Panc1 (cell line): ENCODE measurements at regions not wholly inside any gene's neighbourhood (a gene's known extent, or its start where the extent isn't known, plus 50 kb on each side); places are given as distances from the start of the nearest gene placed in this dataset.
"Not testable (repeated sequence)": the region's sequence is repeated elsewhere in the genome, so short reads cannot be mapped to it uniquely, and the experiment has no call there.

Experiments
- ATAC-seq: fragments of 200-7000 bp; cut with Tn5 transposase; 2 replicates; pipeline ENCODE4 v1.9.1; 2020; ENCODE audit warnings: mild to moderate bottlenecking, moderate library complexity
- BruUV-seq: library from RNA; stranded (reverse); fragments of 400-500 nt; replicated peaks from 2 replicates; lab custom pipeline; 2021; lab: Mats Ljungman, UMichigan
- CTCF ChIA-PET: fragments of 300-600 bp; sonication (Branson Sonifier 250); formaldehyde crosslinking; loops from one replicate; lab custom pipeline; 2022; ENCODE audit warnings: antibody characterized with exemption; lab: Charles Lee
- POLR2A ChIA-PET: fragments of 300-600 bp; sonication (Branson Sonifier 250); formaldehyde crosslinking; loops from one replicate; lab custom pipeline; 2022; ENCODE audit warnings: antibody characterized with exemption; lab: Charles Lee
- DNase-seq: peaks from one replicate; pipeline ENCODE4 v3.0.0-alpha.2; 2010; ENCODE audit warnings: low read depth, low spot score
- H3K27ac ChIP-seq: 2 replicates; pipeline ENCODE4 v1.5.1; 2011; ENCODE audit warnings: mild to moderate bottlenecking, low read length, inconsistent platforms
- H3K27me3 ChIP-seq: fragments of 200-500 bp; sonication (Bioruptor generic); 2 replicates; pipeline ENCODE4 v1.6.0; 2014; ENCODE audit warnings: low read length, inconsistent platforms; ENCODE audit not compliant: control insufficient read depth, insufficient read depth
- H3K36me3 ChIP-seq: fragments of 200-500 bp; sonication (Bioruptor generic); 2 replicates; pipeline ENCODE4 v1.5.1; 2014; ENCODE audit warnings: inconsistent platforms, mild to moderate bottlenecking, low read length, moderate library complexity; ENCODE audit not compliant: control insufficient read depth, insufficient read depth
- H3K4me1 ChIP-seq: 2 replicates; pipeline ENCODE4 v1.5.1; 2011; ENCODE audit warnings: inconsistent platforms, mild to moderate bottlenecking, low read length, moderate library complexity; ENCODE audit not compliant: control insufficient read depth, insufficient read depth
- H3K4me3 ChIP-seq, 2 experiments: 2 replicates each; pipeline ENCODE4 v1.5.1; 2011 to 2012; ENCODE audit warnings: low read depth in 2 of 2, low read length in 2 of 2, mild to moderate bottlenecking in 2 of 2, inconsistent platforms in 1 of 2, moderate library complexity in 1 of 2
- H3K9me3 ChIP-seq: fragments of 200-500 bp; sonication (Bioruptor generic); 2 replicates; pipeline ENCODE4 v1.5.1; 2014; ENCODE audit warnings: low read depth, mild to moderate bottlenecking, inconsistent platforms, low read length, moderate library complexity; ENCODE audit not compliant: control insufficient read depth, insufficient read depth
- CTCF ChIP-seq: fragments of 450-650 bp; IDR thresholded peaks from 2 replicates; pipeline ENCODE4 v1.5.1; 2017; ENCODE audit warnings: mild to moderate bottlenecking
- POLR2AphosphoS5 ChIP-seq: IDR thresholded peaks from 2 replicates; pipeline ENCODE4 v1.6.1; 2012; ENCODE audit warnings: mild to moderate bottlenecking, low read depth, low read length, moderate library complexity
- SIN3A ChIP-seq: IDR thresholded peaks from 2 replicates; pipeline ENCODE4 v1.6.1; 2012; ENCODE audit warnings: low read depth, mild to moderate bottlenecking, low read length, moderate library complexity, borderline replicate concordance; ENCODE audit not compliant: insufficient read depth
- TCF7L2 ChIP-seq: IDR thresholded peaks from 2 replicates; pipeline ENCODE4 v1.6.1; 2011; ENCODE audit warnings: mild to moderate bottlenecking, low read depth, low read length, inconsistent platforms
- in situ Hi-C: cut with HindIII; loops from 2 replicates; pipeline ENCODE4 v1.10.0; 2016; ENCODE audit warnings: low sequenced_read_pairs, low pct_unique_long_range_greater_than_20kb
- intact Hi-C: fragments of 100-400 bp; cut with micrococcal nuclease; formaldehyde crosslinking; loops from one replicate; pipeline ENCODE4 v1.10.0; 2022; ENCODE audit not compliant: unreplicated experiment
- TF ChIP-seq, protein P1 (sequence below), 2 experiments: IDR thresholded peaks; 2 replicates each; pipeline ENCODE4 v1.6.1; 2011 to 2012; ENCODE audit warnings: low read depth in 2 of 2, control low read depth in 1 of 2, low read length in 1 of 2, mild to moderate bottlenecking in 1 of 2, moderate library complexity in 1 of 2; ENCODE audit not compliant: insufficient read depth in 1 of 2

GRCh38 chr12:47366579-47366978, 286.8 kb upstream of the AMIGO2 start:
- no peak overlapping the region for H3K27ac ChIP-seq
- no peaks in the 10 kb centered on the region for H3K36me3 ChIP-seq
- ATAC-seq (no peak), DNase-seq (no peak)
- no peak for TF ChIP-seq SIN3A
- TF ChIP-seq, protein P1, sequence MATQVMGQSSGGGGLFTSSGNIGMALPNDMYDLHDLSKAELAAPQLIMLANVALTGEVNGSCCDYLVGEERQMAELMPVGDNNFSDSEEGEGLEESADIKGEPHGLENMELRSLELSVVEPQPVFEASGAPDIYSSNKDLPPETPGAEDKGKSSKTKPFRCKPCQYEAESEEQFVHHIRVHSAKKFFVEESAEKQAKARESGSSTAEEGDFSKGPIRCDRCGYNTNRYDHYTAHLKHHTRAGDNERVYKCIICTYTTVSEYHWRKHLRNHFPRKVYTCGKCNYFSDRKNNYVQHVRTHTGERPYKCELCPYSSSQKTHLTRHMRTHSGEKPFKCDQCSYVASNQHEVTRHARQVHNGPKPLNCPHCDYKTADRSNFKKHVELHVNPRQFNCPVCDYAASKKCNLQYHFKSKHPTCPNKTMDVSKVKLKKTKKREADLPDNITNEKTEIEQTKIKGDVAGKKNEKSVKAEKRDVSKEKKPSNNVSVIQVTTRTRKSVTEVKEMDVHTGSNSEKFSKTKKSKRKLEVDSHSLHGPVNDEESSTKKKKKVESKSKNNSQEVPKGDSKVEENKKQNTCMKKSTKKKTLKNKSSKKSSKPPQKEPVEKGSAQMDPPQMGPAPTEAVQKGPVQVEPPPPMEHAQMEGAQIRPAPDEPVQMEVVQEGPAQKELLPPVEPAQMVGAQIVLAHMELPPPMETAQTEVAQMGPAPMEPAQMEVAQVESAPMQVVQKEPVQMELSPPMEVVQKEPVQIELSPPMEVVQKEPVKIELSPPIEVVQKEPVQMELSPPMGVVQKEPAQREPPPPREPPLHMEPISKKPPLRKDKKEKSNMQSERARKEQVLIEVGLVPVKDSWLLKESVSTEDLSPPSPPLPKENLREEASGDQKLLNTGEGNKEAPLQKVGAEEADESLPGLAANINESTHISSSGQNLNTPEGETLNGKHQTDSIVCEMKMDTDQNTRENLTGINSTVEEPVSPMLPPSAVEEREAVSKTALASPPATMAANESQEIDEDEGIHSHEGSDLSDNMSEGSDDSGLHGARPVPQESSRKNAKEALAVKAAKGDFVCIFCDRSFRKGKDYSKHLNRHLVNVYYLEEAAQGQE (IDR thresholded peaks at IDR 0.05; ENCODE audit: insufficient read depth in 1 of 2, low read depth in 2 of 2, low read length in 1 of 2): no peak
- TF ChIP-seq POLR2AphosphoS5: no peak
- TF ChIP-seq TCF7L2: no peak
- TF ChIP-seq CTCF: no peak
- BruUV-seq: no TSS peak
- ChIA-PET POLR2A (no interaction called here), CTCF (no interaction called here)
- intact Hi-C loops (no loop called here), in situ Hi-C loops (no loop called here)
- H3K4me1 ChIP-seq: no peaks in the 10 kb centered on the region
- no peaks in the 10 kb centered on the region for H3K9me3 ChIP-seq
- no peaks in the 10 kb centered on the region for H3K27me3 ChIP-seq
- no peak overlapping the region for H3K4me3 ChIP-seq

DNA sequence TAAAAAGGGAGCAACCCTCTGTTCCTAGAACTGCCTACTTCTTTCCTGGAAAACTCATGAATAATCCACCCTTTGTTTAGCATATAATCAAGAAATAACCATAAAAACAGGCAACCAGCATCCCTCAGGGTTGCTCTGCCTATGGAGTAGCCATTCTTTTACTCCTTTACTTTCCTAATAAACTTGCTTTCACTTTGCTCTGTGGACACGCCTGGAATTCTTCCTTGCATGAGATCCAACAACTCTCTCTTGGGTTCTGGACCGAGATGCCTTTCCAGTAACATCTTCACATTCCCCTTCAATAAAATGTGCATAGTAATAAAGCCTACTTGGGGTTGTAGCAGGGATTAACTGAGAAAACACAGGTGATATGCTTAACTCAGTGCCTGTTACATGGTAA, 286.4 kb upstream of the AMIGO2 start:
- Histone ChIP-seq H3K27ac (no peak overlapping the region), H3K4me1 (no peaks in the 10 kb centered on the region), H3K4me3 (no peak overlapping the region), H3K36me3 (no peaks in the 10 kb centered on the region), H3K27me3 (no peaks in the 10 kb centered on the region), H3K9me3 (no peaks in the 10 kb centered on the region)
- ChIA-PET CTCF (no interaction called here), POLR2A (no interaction called here)
- DNase-seq: no peak
- no TSS peak for BruUV-seq
- intact Hi-C loops: no loop called here
- no peak for ATAC-seq
- TF ChIP-seq, protein P1 (IDR thresholded peaks at IDR 0.05; ENCODE audit: insufficient read depth in 1 of 2, low read depth in 2 of 2, low read length in 1 of 2): no peak
- no peak for TF ChIP-seq SIN3A
- no peak for TF ChIP-seq CTCF
- TF ChIP-seq POLR2AphosphoS5: no peak
- TF ChIP-seq TCF7L2: no peak
- in situ Hi-C loops: no loop called here

DNA sequence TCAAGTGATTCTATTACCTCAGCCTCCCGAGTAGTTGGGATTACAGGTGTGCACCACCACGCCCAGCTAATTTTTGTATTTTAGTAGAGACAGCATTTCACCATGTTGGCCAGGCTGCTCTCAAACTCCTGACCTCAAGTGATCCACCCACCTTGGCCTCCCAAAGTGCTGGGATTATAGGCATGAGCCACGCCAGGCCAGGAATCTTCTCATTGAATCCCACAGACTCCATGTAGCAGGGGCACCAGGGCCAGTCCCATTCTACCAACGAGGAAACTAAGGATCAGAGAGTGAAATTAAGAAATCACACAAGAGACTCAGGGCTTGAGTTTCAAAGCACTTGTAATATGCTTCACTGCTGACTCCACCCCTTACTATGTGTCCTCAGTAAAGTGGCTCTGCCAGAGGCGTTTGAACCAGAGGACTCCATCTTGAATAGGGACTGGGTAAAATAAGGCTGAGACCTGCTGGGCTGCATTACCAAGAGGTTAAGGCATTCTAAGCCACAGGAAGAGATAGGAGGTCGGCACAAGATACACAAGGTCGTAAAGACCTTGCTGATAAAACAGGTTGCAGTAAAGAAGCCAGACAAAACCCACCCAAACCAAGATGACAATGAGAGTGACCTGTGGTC, 285.8 kb upstream of the AMIGO2 start:
- in situ Hi-C loops, DNase-seq, H3K4me3 ChIP-seq, BruUV-seq, intact Hi-C loops, POLR2A ChIA-PET, H3K36me3 ChIP-seq, H3K9me3 ChIP-seq, H3K27ac ChIP-seq, CTCF ChIA-PET, ATAC-seq, H3K27me3 ChIP-seq, H3K4me1 ChIP-seq: not testable (repeated sequence)
